ENCODE measurements at regions not wholly inside any gene's neighbourhood (a gene's known extent, or its start where the extent isn't known, plus 50 kb on each side); places are given as distances from the start of the nearest gene placed in this dataset.

- no peaks in the 10 kb centered on the region for H3K79me2 ChIP-seq (ENCODE audit: control insufficient read depth, insufficient read depth, low read length)
- no peaks in the 10 kb centered on the region for H3K36me3 ChIP-seq (ENCODE audit: control insufficient read depth, insufficient read depth, low read length)
- H2AFZ ChIP-seq (ENCODE audit: low read depth, low read length): no peak overlapping the region
- POLR2A ChIA-PET: no interaction called here
- no peak for ATAC-seq
- no TSS peak for BruUV-seq (replicated peaks)
- no peaks in the 10 kb centered on the region for H3K4me1 ChIP-seq (replicated peaks in 1 of 2; ENCODE audit: control insufficient read depth in 2 of 2, insufficient read depth in 2 of 2, low read length in 2 of 2)
- WGBS (ENCODE audit: insufficient coverage, low coverage, missing lambda C conversion rate): 3% methylated on average over 4 of the region's 4 CpGs
- intact Hi-C loops (cut with micrococcal nuclease) (no loop called here), in situ Hi-C loops (cut with MboI) (no loop called here)
- no peak overlapping the region for H3K9ac ChIP-seq (ENCODE audit: insufficient read depth in 1 of 2, low read depth in 2 of 2, low read length in 2 of 2)
- H3K9me1 ChIP-seq (ENCODE audit: control insufficient read depth, insufficient read depth, low read length): no peaks in the 10 kb centered on the region
- TF ChIP-seq RUNX1 (IDR thresholded peaks at IDR 0.05; ENCODE audit: low read depth): no peak
- TF ChIP-seq MTA3 (IDR thresholded peaks at IDR 0.05; ENCODE audit: borderline replicate concordance): no peak
- TF ChIP-seq POLR2A (conservative IDR thresholded peaks at IDR 0.05): no peak
- TF ChIP-seq ZNF23 (CRISPR knock-in tag; IDR thresholded peaks at IDR 0.05): no peak
- TF ChIP-seq STAG1 (CRISPR knock-in tag; IDR thresholded peaks at IDR 0.05; ENCODE audit: borderline replicate concordance): no peak
- TF ChIP-seq TRIM28 (IDR thresholded peaks at IDR 0.05): no peak
- no peak for TF ChIP-seq MAZ (CRISPR knock-in tag; conservative IDR thresholded peaks at IDR 0.05 in 1 of 2, IDR thresholded peaks at IDR 0.05 in 1 of 2)
- TF ChIP-seq NUFIP1 (IDR thresholded peaks at IDR 0.05; ENCODE audit: partially characterized antibody): no peak
- H3K27me3 ChIP-seq (ENCODE audit: control insufficient read depth in 2 of 2, insufficient read depth in 2 of 2, low read length in 2 of 2): no peaks in the 10 kb centered on the region
- H4K20me1 ChIP-seq (replicated peaks; ENCODE audit: control insufficient read depth, insufficient read depth, low read length): no peaks in the 10 kb centered on the region
- no peak for FAIRE-seq
- no peak overlapping the region for H3K4me3 ChIP-seq
- CTCF ChIA-PET (ENCODE audit: low intra/inter-chr PET ratio): no interaction called here
- DNase-seq (ENCODE audit: extremely low read depth in 1 of 4, low spot score in 3 of 4): no peak
- no peak overlapping the region for H3K4me2 ChIP-seq (ENCODE audit: insufficient read depth, low read length)
- H3K9me3 ChIP-seq (replicated peaks; ENCODE audit: control insufficient read depth, insufficient read depth, low read depth, low read length): no peaks in the 10 kb centered on the region
- no peak overlapping the region for H3K27ac ChIP-seq (ENCODE audit: extremely low read depth, low read depth, low read length)
Observed at GRCh38 chr6:78492351-78493017, 374.9 kb upstream of the IRAK1BP1 start.

Measured in K562 (cell line).